Muscle layer of duodenum (tissue), 2 donors: ENCODE measurements at regions not wholly inside any gene's neighbourhood (a gene's known extent, or its start where the extent isn't known, plus 50 kb on each side); places are given as distances from the start of the nearest gene placed in this dataset.

Source experiments
- H3K27ac ChIP-seq: one replicate; pipeline ENCODE4 v1.7.0; 2013; ENCODE audit warnings: mild to moderate bottlenecking, low read length
- H3K27me3 ChIP-seq: one replicate; pipeline ENCODE4 v1.7.0; 2013; ENCODE audit warnings: low read depth, mild to moderate bottlenecking, control low read depth, low read length
- H3K36me3 ChIP-seq, 2 donors: one replicate each; pipeline ENCODE4 v1.7.0; 2013; ENCODE audit warnings: low read length in 2 of 2, control low read depth in 1 of 2, mild to moderate bottlenecking in 1 of 2; ENCODE audit not compliant: insufficient read depth in 2 of 2, control insufficient read depth in 1 of 2
- H3K4me1 ChIP-seq, 2 donors: one replicate each; pipeline ENCODE4 v1.7.0; 2013; ENCODE audit warnings: low read length in 2 of 2, mild to moderate bottlenecking in 2 of 2, control low read depth in 1 of 2, moderate library complexity in 1 of 2; ENCODE audit not compliant: insufficient read depth in 2 of 2, control insufficient read depth in 1 of 2
- H3K4me3 ChIP-seq, 2 donors: one replicate each; pipeline ENCODE4 v1.7.0; 2013; ENCODE audit warnings: low read length in 2 of 2, low read depth in 1 of 2, mild to moderate bottlenecking in 1 of 2
- H3K9me3 ChIP-seq, 2 donors: one replicate each; pipeline ENCODE4 v1.7.0; 2013; ENCODE audit warnings: low read length in 2 of 2, control low read depth in 1 of 2, mild to moderate bottlenecking in 1 of 2; ENCODE audit not compliant: control insufficient read depth in 1 of 2
- donor health status: healthy.

GRCh38 chr2:239758279-239758877 lies 266.8 kb downstream of the NDUFA10 start:
- no peak overlapping the region for H3K4me3 ChIP-seq
- H3K4me1 ChIP-seq: peaks cover 0 to 4% of the 10 kb centered on the region in 2 donors
- H3K27ac ChIP-seq: no peak overlapping the region
- H3K36me3 ChIP-seq: no peaks in the 10 kb centered on the region
- no peaks in the 10 kb centered on the region for H3K27me3 ChIP-seq
- H3K9me3 ChIP-seq: peaks cover 0 to 8% of the 10 kb centered on the region in 2 donors

DNA sequence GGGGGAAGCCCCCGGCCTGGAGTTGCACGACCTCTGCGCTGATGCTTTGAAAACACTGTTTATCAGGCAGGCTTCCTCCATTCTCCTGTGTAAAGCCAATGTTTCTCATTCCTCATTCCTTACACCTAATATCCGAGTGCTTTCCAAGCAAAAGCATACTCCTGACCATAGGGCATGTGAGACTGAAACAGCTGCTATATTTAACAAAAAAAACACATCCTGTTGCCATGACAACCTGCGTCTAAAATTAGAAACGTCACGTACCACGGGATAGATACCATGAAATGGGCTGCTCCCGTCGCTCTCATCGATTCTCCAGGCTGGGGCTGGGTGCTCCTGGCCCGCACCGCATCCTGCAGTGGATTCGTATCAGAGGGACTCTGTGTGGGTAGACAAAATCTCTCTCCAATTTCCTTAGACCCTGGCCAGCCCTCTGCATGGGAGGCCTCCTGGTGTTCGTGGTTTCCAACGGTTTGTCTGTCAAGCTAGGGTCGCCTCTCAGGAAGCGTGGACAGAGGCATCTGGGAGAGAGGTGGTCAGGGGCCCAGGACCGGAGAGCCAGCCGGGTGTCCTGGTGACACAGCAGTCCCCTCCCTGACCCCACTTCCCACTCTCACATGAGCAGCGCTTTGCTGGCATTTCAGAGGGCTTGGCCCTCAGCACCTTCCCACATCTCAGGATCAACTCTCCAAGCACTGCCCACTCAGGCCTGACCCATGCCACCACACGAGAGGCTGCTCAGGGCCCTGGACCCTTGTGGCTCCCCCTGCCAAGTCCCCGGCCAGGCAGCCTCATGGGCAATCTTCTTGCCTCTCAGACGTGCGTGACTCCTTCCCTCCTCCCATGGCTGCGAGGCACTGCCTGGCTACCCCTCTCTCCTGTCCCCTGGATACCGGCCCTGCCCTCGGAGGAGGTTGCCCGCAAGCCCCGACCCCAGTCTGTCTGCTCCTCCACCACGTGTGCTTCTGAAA lies 268.1 kb downstream of the NDUFA10 start:
- Histone ChIP-seq H3K4me1 (no peaks in the 10 kb centered on the region), H3K36me3 (no peaks in the 10 kb centered on the region), H3K4me3 (no peak overlapping the region), H3K27ac (no peak overlapping the region), H3K9me3 (peaks cover 0 to 8% of the 10 kb centered on the region in 2 donors), H3K27me3 (no peaks in the 10 kb centered on the region)

GRCh38 chr2:239756031-239756789 lies 268.9 kb downstream of the NDUFA10 start:
- Histone ChIP-seq H3K4me3 (no peak overlapping the region), H3K27me3 (no peaks in the 10 kb centered on the region), H3K4me1 (no peaks in the 10 kb centered on the region), H3K27ac (no peak overlapping the region), H3K36me3 (no peaks in the 10 kb centered on the region), H3K9me3 (peaks cover 0 to 8% of the 10 kb centered on the region in 2 donors)

DNA sequence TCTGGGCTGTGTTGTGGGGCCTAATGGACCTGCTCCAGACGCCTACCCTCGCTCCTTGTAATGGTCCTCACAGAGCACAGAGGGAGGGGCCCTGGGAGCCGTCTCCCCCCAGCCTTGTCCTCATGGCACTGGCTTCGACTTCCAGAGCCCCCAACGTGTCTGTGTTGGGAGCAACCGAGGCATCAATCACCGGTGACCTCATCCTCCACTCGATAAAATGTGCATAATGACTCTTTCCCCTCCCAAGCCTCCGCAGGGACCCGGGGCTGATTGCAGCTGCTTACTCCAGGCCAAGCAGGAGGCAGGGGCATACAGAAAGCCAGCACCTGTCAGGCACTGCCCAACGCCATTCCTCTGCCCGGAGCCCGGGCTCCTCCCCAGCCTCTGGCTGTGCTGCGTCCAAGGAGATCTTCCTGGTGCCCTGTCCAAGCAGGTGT lies 271.7 kb downstream of the NDUFA10 start:
- Histone ChIP-seq H3K9me3 (no peaks in the 10 kb centered on the region), H3K27ac (no peak overlapping the region), H3K4me3 (no peak overlapping the region), H3K36me3 (no peaks in the 10 kb centered on the region), H3K27me3 (no peaks in the 10 kb centered on the region), H3K4me1 (no peaks in the 10 kb centered on the region)

GRCh38 chr2:239752951-239753350 lies 272.2 kb downstream of the NDUFA10 start:
- Histone ChIP-seq H3K27ac (no peak overlapping the region), H3K4me3 (no peak overlapping the region), H3K4me1 (no peaks in the 10 kb centered on the region), H3K27me3 (no peaks in the 10 kb centered on the region), H3K9me3 (no peaks in the 10 kb centered on the region), H3K36me3 (no peaks in the 10 kb centered on the region)

DNA sequence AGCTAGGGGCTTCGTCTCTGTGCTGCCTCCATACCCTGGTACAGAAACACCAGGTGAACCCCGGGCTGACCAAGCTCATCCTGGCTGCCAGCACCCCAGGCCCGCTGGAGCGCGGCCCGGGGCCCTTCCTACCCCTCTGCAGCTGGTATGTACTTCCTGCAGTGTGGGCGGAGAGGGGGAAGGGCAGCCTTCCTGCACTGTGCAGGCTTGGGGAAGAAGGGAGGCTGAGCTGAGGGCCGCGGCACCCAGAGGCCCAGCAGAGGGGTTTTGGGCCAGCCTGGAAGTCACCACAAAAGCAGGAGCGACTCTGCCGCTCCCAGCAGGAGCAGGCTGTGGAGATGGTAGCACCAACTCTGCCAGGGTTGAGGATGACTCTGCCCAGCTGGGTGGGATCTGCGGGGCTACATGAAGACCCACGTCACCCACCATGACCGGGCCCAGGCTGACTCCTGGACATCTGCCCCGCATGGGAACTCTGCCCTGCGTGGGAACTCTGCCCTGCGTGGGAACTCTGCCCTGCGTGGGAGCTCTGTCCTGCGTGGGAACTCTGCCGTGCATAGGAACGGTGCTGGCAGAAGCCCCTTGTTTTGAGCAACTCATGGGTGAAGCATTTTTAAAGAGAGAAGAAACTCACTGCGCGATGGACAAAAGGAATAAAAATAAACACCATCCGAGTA lies 273.3 kb downstream of the NDUFA10 start:
- Histone ChIP-seq H3K4me1 (no peaks in the 10 kb centered on the region), H3K4me3 (no peak overlapping the region), H3K27me3 (no peaks in the 10 kb centered on the region), H3K36me3 (no peaks in the 10 kb centered on the region), H3K9me3 (no peaks in the 10 kb centered on the region), H3K27ac (no peak overlapping the region)

DNA sequence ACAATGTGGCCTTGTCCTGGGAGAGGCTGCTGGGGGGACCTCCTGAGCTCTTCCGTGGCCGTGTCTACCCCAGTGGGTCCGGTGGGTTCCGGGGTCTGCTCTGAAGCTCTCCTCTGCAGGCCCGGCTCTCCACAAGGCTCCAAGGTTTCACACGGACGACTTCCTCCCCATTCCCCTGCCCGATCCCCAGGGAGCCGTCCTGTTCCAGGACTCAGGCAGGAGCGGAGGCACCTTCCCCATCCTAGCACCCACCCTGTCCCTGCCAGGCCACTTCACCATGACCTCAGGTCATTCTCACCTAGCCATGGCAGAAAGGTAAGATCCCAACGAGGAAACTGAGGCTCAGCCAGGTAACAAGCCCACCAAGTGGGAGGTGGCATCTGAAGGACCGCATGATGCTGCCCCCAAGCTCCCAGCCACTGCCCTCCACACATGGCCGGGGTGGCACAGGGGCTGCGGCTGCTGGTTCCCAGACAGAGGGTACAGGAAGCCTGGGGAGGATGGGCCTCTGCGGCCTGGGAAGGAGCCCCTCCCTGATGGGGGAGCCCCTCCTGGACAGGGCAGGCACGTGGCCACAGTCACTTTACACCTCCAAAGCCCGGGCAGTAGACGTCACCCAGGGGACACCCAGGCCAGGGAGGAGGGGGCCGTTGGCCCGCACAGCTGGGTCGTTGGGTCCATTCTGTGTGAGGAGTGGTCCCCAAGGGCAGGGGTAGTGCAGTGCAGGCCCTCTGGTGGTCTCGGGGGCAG lies 274.0 kb downstream of the NDUFA10 start:
- no peaks in the 10 kb centered on the region for H3K27me3 ChIP-seq
- H3K27ac ChIP-seq: no peak overlapping the region
- no peak overlapping the region for H3K4me3 ChIP-seq
- H3K36me3 ChIP-seq: no peaks in the 10 kb centered on the region
- no peaks in the 10 kb centered on the region for H3K9me3 ChIP-seq
- no peaks in the 10 kb centered on the region for H3K4me1 ChIP-seq

DNA sequence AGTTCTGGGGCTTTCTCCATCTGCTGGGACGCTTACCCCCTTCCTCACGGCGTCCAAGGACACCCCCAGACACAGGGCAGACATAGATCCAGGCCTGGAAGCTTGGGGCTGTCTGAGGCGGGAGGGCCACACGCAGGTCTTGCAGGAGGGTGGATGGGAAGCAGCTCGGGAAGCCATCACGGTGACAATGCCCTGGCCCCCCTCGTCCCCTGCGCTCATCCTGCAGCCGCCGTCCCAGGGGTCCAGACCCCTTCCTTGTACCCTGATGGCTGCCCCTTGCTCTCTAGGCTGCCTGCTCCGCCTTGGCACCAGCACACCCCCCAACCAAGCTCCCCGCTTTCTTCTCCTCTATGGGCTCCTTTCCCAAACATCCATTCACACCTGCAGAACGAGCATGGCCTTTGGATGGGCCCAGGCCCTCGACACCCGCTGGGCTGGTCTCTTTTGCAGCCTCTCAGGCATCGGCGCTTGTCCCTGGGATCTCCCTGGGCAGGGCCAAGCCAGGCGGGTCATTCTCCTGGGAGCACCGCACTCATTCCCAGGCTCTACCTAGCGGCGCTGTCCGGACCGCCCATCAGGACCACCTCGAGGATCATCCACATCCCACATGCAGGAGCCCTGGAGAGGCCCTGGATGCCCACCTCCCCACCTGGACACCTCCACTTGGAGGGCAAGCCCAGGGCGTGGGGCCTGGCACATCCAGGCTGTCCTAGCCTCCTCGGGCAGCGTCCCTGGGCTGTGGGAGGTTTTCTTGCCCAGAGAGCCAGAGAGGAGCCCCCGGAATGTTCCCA lies 274.9 kb downstream of the NDUFA10 start:
- no peaks in the 10 kb centered on the region for H3K36me3 ChIP-seq
- no peaks in the 10 kb centered on the region for H3K27me3 ChIP-seq

DNA sequence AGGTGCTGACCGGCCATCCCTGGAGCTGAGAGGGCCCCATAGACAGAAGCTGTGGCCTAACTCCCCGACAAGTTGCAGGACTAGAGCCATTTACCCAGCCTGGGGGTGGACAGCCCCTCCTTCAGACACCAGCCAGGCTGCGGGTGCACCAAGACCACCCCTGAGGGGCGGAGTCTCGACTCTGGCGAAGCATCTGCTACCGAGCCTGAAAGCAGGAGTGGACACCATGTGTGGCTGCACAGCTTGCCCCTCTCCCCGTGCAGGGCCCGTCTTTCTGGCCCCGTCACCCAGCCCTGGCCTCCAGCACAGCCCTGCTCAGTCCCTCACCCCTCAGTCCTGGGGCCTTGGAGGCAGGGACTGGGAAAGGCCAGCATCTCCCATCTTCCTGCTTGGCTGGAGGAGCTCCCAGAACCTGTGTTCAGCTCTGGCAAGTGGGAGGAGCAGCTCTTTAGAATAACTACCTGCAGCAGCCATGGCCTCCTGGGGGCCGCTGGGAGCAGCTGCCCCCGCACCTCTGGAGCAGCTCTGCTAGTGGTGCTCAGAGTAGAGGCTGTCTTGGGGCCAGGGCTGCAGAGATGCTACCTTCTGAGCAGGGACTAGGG lies 275.8 kb downstream of the NDUFA10 start:
- H3K9me3 ChIP-seq: no peaks in the 10 kb centered on the region
- H3K4me1 ChIP-seq: no peaks in the 10 kb centered on the region
- no peak overlapping the region for H3K27ac ChIP-seq
- no peaks in the 10 kb centered on the region for H3K36me3 ChIP-seq
- H3K4me3 ChIP-seq: no peak overlapping the region
- no peaks in the 10 kb centered on the region for H3K27me3 ChIP-seq

More for the DNA sequence above, 274.9 kb downstream of the NDUFA10 start:
- no peaks in the 10 kb centered on the region for H3K9me3 ChIP-seq
- no peak overlapping the region for H3K4me3 ChIP-seq
- no peak overlapping the region for H3K27ac ChIP-seq
- H3K4me1 ChIP-seq: no peaks in the 10 kb centered on the region
